HCT116 (cell line): ENCODE measurements at regions not wholly inside any gene's neighbourhood (a gene's known extent, or its start where the extent isn't known, plus 50 kb on each side); places are given as distances from the start of the nearest gene placed in this dataset.

ENCODE experiments used
- ATAC-seq: fragments of 200-7000 bp; cut with Tn5 transposase; 2 replicates; pipeline ENCODE4 v1.9.1; 2020; ENCODE audit warnings: mild to moderate bottlenecking, moderate library complexity
- BruUV-seq: library from RNA; stranded (reverse); fragments of 400-500 nt; replicated peaks from 2 replicates; lab custom pipeline; 2021; lab: Mats Ljungman, UMichigan
- CTCF ChIA-PET: fragments of 300-600 bp; sonication (Branson Sonifier 250); formaldehyde crosslinking; loops from one replicate; lab custom pipeline; 2021; ENCODE audit warnings: antibody characterized with exemption; lab: Charles Lee
- POLR2A ChIA-PET: fragments of 300-600, 350-600 bp; sonication (Branson Sonifier 250); formaldehyde crosslinking; loops from one replicate; lab custom pipeline; 2021; ENCODE audit warnings: antibody characterized with exemption; lab: Charles Lee
- RAD21 ChIA-PET, 2 experiments: fragments of 300-600 bp; sonication (Branson Sonifier 250); formaldehyde crosslinking; loops; one replicate each; lab custom pipeline; 2023; ENCODE audit warnings: low total read pairs in 2 of 2; ENCODE audit not compliant: uncharacterized antibody in 2 of 2, unreplicated experiment in 2 of 2, low non-redundant PET in 1 of 2; lab: Charles Lee
- DNase-seq: peaks from one replicate; pipeline ENCODE4 v3.0.0-alpha.2; 2010; ENCODE audit warnings: low read depth, low spot score
- H2AFZ ChIP-seq: fragments of 200-600 bp; shearing (Covaris generic), sonication (generic); 2 replicates; pipeline ENCODE4 v1.6.1; 2017; ENCODE audit warnings: low read depth, mixed run types, mixed read lengths, antibody characterized with exemption, low read length; ENCODE audit not compliant: poor library complexity, severe bottlenecking
- H3K27ac ChIP-seq: 2 replicates; pipeline ENCODE4 v1.5.1; 2012; ENCODE audit warnings: low read depth, low read length
- H3K27me3 ChIP-seq: fragments of 200-600 bp; sonication (generic); 2 replicates; pipeline ENCODE4 v1.6.1; 2016; ENCODE audit warnings: mixed run types, low read length, mixed read lengths; ENCODE audit not compliant: insufficient read depth
- H3K36me3 ChIP-seq, 2 experiments: fragments of 200-500 bp in 1 of 2; fragments of 200-600 bp in 1 of 2; sonication (Bioruptor generic) in 1 of 2; sonication (generic) in 1 of 2; 2 replicates each; pipeline versions ENCODE4 v1.5.1 to v1.6.1; 2014 to 2016; ENCODE audit warnings: low read length in 2 of 2, inconsistent platforms in 1 of 2, mixed read lengths in 1 of 2, mixed run types in 1 of 2; ENCODE audit not compliant: insufficient read depth in 2 of 2, control insufficient read depth in 1 of 2
- H3K4me1 ChIP-seq, 2 experiments: fragments of 200-600 bp in 1 of 2; sonication (generic) in 1 of 2; 2 replicates each; pipeline versions ENCODE4 v1.5.1 to v1.6.1; 2012 to 2017; ENCODE audit warnings: low read length in 2 of 2, inconsistent platforms in 1 of 2, mild to moderate bottlenecking in 1 of 2, mixed read lengths in 1 of 2, mixed run types in 1 of 2, moderate library complexity in 1 of 2; ENCODE audit not compliant: insufficient read depth in 2 of 2, control insufficient read depth in 1 of 2
- H3K4me2 ChIP-seq: fragments of 200-600 bp; sonication (generic); 2 replicates; pipeline ENCODE4 v1.6.1; 2017; ENCODE audit warnings: mixed run types, low read length, mixed read lengths
- H3K4me3 ChIP-seq, 2 experiments: fragments of 200-600 bp in 1 of 2; sonication (generic) in 1 of 2; replicated peaks in 1 of 2; 2 replicates each; pipeline ENCODE4 v1.5.1; 2011 to 2016; ENCODE audit warnings: low read length in 2 of 2, control low read depth in 1 of 2, low read depth in 1 of 2, mild to moderate bottlenecking in 1 of 2, mixed read lengths in 1 of 2, mixed run types in 1 of 2
- H3K79me2 ChIP-seq: fragments of 200-600 bp; sonication (generic); 2 replicates; pipeline ENCODE4 v1.6.1; 2017; ENCODE audit warnings: mild to moderate bottlenecking, mixed run types, low read length, moderate library complexity, mixed read lengths; ENCODE audit not compliant: insufficient read depth
- H3K9ac ChIP-seq: fragments of 200-600 bp; sonication (generic); 2 replicates; pipeline ENCODE4 v1.6.1; 2016; ENCODE audit warnings: low read length, mixed read lengths
- H3K9me2 ChIP-seq: fragments of 200-600 bp; sonication (generic), shearing (Covaris generic); 2 replicates; pipeline ENCODE4 v1.6.1; 2017; ENCODE audit warnings: mixed run types, mild to moderate bottlenecking, moderate library complexity; ENCODE audit not compliant: insufficient read depth
- H3K9me3 ChIP-seq, 2 experiments: fragments of 200-500 bp in 1 of 2; fragments of 200-600 bp in 1 of 2; sonication (Bioruptor generic) in 1 of 2; sonication (generic) in 1 of 2; 2 replicates each; pipeline ENCODE4 v1.6.1; 2014 to 2017; ENCODE audit warnings: low read length in 2 of 2, mixed read lengths in 2 of 2, inconsistent platforms in 1 of 2, low read depth in 1 of 2, mild to moderate bottlenecking in 1 of 2, mixed run types in 1 of 2, moderate library complexity in 1 of 2; ENCODE audit not compliant: control insufficient read depth in 1 of 2, insufficient read depth in 1 of 2
- H4K20me1 ChIP-seq: fragments of 200-600 bp; sonication (generic), shearing (Covaris generic); 2 replicates; pipeline ENCODE4 v1.6.1; 2017; ENCODE audit warnings: mixed run types, mild to moderate bottlenecking, moderate library complexity; ENCODE audit not compliant: insufficient read depth
- EGR1 ChIP-seq: IDR thresholded peaks from 2 replicates; pipeline ENCODE4 v1.6.1; 2012; ENCODE audit warnings: low read depth
- FOSL1 ChIP-seq: IDR thresholded peaks from 2 replicates; pipeline ENCODE4 v1.6.1; 2012; ENCODE audit warnings: low read depth
- JUND ChIP-seq: IDR thresholded peaks from 2 replicates; pipeline ENCODE4 v1.6.1; 2012
- POLR2A ChIP-seq: IDR thresholded peaks from 2 replicates; pipeline ENCODE4 v1.7.0; 2011; ENCODE audit warnings: borderline replicate concordance; ENCODE audit not compliant: insufficient read depth, insufficient read length; ENCODE audit errors: extremely low read depth
- POLR2AphosphoS5 ChIP-seq: IDR thresholded peaks from 2 replicates; pipeline ENCODE4 v1.6.1; 2011; ENCODE audit warnings: mild to moderate bottlenecking, low read depth, low read length, moderate library complexity
- SIN3A ChIP-seq: IDR thresholded peaks from 2 replicates; pipeline ENCODE4 v1.6.1; 2012; ENCODE audit warnings: low read depth
- SRF ChIP-seq: IDR thresholded peaks from 2 replicates; pipeline ENCODE4 v1.6.1; 2012; ENCODE audit warnings: low read depth
- TCF7L2 ChIP-seq: IDR thresholded peaks from 2 replicates; pipeline ENCODE4 v1.7.0; 2011; ENCODE audit warnings: borderline replicate concordance, inconsistent platforms; ENCODE audit not compliant: insufficient read depth, insufficient read length; ENCODE audit errors: extremely low read depth
- ZNF274 ChIP-seq: fragments of 200-500 bp; sonication (Bioruptor generic); IDR thresholded peaks from 2 replicates; pipeline ENCODE4 v1.6.1; 2014; ENCODE audit warnings: mild to moderate bottlenecking, low read depth, low read length, inconsistent platforms
- intact Hi-C: fragments of 100-400 bp; cut with micrococcal nuclease; formaldehyde crosslinking; loops from 2 replicates; pipeline ENCODE4 v1.10.0; 2022
- TF ChIP-seq, protein P1 (sequence below): IDR thresholded peaks from 2 replicates; pipeline ENCODE4 v1.6.1; 2012
- TF ChIP-seq, protein P2 (sequence below), 3 experiments: fragments of 200-600 bp in 1 of 3; sonication (generic) in 1 of 3; IDR thresholded peaks in 2 of 3; conservative IDR thresholded peaks in 1 of 3; 2 replicates each; pipeline ENCODE4 v1.5.1; 2012 to 2017; ENCODE audit warnings: low read depth in 2 of 3, low read length in 2 of 3, antibody characterized with exemption in 1 of 3, borderline replicate concordance in 1 of 3, control low read depth in 1 of 3, mild to moderate bottlenecking in 1 of 3, mixed read lengths in 1 of 3, mixed run types in 1 of 3, moderate library complexity in 1 of 3; ENCODE audit not compliant: insufficient read depth in 1 of 3
- TF ChIP-seq, protein P3 (sequence below): IDR thresholded peaks from 2 replicates; pipeline ENCODE4 v1.6.1; 2012

DNA sequence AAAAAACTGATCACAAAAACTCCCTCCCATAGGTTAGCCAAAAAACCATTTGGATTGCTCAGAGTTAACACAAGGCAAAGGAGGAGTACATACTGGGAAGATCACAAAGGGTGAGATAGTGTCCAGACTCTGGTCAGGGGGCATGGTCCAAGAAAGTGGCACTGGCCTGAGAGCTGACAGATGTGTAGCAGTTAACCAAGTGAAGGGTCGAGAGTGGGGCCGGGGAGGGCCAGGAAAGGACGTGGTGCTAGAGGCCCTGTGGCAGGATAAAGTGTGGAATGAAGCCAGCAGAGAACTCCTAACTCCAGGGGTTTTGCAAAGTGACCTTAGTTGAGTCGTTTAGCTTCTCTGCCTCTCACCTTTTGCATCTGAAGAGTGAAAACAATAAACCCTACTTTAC is 290.5 kb downstream of the FOXA2 start:
- Histone ChIP-seq H3K79me2 (no peaks in the 10 kb centered on the region), H3K27me3 (peaks cover 20% of the 10 kb centered on the region; the same call in 1 of the 2 replicates), H3K9me2 (no peaks in the 10 kb centered on the region), H3K4me2 (no peak overlapping the region), H3K9me3 (no peaks in the 10 kb centered on the region), H4K20me1 (no peaks in the 10 kb centered on the region), H2AFZ (no peak overlapping the region), H3K27ac (no peak overlapping the region), H3K4me1 (no peaks in the 10 kb centered on the region), H3K9ac (no peak overlapping the region), H3K36me3 (no peaks in the 10 kb centered on the region), H3K4me3 (no peak overlapping the region)
- ATAC-seq (no peak), DNase-seq (no peak)
- intact Hi-C loops = no loop called here
- CTCF ChIA-PET = no interaction called here
- POLR2A ChIA-PET = no interaction called here
- TF ChIP-seq SIN3A = no peak
- TF ChIP-seq, protein P1, sequence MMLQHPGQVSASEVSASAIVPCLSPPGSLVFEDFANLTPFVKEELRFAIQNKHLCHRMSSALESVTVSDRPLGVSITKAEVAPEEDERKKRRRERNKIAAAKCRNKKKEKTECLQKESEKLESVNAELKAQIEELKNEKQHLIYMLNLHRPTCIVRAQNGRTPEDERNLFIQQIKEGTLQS = no peak
- no peak for TF ChIP-seq EGR1
- no peak for TF ChIP-seq FOSL1
- TF ChIP-seq, protein P2, sequence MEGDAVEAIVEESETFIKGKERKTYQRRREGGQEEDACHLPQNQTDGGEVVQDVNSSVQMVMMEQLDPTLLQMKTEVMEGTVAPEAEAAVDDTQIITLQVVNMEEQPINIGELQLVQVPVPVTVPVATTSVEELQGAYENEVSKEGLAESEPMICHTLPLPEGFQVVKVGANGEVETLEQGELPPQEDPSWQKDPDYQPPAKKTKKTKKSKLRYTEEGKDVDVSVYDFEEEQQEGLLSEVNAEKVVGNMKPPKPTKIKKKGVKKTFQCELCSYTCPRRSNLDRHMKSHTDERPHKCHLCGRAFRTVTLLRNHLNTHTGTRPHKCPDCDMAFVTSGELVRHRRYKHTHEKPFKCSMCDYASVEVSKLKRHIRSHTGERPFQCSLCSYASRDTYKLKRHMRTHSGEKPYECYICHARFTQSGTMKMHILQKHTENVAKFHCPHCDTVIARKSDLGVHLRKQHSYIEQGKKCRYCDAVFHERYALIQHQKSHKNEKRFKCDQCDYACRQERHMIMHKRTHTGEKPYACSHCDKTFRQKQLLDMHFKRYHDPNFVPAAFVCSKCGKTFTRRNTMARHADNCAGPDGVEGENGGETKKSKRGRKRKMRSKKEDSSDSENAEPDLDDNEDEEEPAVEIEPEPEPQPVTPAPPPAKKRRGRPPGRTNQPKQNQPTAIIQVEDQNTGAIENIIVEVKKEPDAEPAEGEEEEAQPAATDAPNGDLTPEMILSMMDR (IDR thresholded peaks at IDR 0.05 in 2 of 3, conservative IDR thresholded peaks at IDR 0.05 in 1 of 3; ENCODE audit: borderline replicate concordance in 1 of 3, insufficient read depth in 1 of 3, low read depth in 2 of 3, low read length in 2 of 3) = no peak
- no peak for TF ChIP-seq JUND
- no peak for TF ChIP-seq SRF
- TF ChIP-seq ZNF274 = no peak
- TF ChIP-seq, protein P3, sequence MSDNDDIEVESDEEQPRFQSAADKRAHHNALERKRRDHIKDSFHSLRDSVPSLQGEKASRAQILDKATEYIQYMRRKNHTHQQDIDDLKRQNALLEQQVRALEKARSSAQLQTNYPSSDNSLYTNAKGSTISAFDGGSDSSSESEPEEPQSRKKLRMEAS = no peak
- no peak for TF ChIP-seq POLR2A
- no peak for TF ChIP-seq POLR2AphosphoS5
- TF ChIP-seq TCF7L2 = no peak
- RAD21 ChIA-PET = no interaction called here
- no TSS peak for BruUV-seq
